ENCODE measurements at regions not wholly inside any gene's neighbourhood (a gene's known extent, or its start where the extent isn't known, plus 50 kb on each side); places are given as distances from the start of the nearest gene placed in this dataset.

DNA sequence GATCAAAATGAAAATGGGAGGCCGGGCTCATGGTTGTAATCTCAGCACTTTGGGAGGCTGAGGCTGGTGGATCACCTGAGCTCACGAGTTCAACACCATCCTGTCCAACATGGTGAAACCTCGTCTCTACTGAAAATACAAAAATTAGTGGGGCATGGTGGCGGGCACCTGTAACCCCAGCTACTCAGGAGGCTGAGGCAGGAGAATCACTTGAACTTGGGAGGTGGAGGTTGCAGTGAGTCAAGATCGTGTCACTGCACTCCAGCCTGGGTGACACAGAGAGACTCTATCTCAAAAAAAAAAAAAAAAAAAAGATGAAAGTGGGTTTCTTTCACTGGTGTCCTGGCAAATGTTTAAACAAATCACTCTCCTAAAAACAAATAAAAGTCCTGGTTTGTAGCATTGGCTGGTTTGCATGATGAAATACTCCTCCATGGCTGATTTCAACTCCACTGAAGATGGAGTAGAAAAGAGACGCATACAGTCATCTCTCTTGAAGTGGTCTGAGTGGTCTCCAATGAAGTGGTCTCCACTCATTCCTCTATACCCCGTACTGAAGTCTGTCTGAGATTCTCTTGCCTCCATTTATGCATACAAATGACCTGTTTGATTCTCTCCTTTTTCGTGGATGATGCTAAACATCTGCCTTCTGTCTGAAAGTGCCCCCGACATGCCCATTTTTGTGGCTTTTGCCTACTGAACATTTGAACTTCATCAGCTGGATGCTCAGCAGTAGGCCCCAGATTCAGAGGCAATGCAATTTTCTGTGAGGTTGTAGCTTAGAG is 153.0 kb upstream of the FAM20A start:
- TF ChIP-seq, protein P1, sequence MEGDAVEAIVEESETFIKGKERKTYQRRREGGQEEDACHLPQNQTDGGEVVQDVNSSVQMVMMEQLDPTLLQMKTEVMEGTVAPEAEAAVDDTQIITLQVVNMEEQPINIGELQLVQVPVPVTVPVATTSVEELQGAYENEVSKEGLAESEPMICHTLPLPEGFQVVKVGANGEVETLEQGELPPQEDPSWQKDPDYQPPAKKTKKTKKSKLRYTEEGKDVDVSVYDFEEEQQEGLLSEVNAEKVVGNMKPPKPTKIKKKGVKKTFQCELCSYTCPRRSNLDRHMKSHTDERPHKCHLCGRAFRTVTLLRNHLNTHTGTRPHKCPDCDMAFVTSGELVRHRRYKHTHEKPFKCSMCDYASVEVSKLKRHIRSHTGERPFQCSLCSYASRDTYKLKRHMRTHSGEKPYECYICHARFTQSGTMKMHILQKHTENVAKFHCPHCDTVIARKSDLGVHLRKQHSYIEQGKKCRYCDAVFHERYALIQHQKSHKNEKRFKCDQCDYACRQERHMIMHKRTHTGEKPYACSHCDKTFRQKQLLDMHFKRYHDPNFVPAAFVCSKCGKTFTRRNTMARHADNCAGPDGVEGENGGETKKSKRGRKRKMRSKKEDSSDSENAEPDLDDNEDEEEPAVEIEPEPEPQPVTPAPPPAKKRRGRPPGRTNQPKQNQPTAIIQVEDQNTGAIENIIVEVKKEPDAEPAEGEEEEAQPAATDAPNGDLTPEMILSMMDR (IDR thresholded peaks at IDR 0.05; ENCODE audit: low read depth, low read length), result no peak
- DNase-seq (ENCODE audit: extremely low read depth, low read depth), result no peak

GRCh38 chr17:68750208-68750562 is 149.0 kb upstream of the FAM20A start:
- DNase-seq (ENCODE audit: extremely low read depth, low read depth), result no peak
- TF ChIP-seq, protein P1 (IDR thresholded peaks at IDR 0.05; ENCODE audit: low read depth, low read length), result no peak

DNA sequence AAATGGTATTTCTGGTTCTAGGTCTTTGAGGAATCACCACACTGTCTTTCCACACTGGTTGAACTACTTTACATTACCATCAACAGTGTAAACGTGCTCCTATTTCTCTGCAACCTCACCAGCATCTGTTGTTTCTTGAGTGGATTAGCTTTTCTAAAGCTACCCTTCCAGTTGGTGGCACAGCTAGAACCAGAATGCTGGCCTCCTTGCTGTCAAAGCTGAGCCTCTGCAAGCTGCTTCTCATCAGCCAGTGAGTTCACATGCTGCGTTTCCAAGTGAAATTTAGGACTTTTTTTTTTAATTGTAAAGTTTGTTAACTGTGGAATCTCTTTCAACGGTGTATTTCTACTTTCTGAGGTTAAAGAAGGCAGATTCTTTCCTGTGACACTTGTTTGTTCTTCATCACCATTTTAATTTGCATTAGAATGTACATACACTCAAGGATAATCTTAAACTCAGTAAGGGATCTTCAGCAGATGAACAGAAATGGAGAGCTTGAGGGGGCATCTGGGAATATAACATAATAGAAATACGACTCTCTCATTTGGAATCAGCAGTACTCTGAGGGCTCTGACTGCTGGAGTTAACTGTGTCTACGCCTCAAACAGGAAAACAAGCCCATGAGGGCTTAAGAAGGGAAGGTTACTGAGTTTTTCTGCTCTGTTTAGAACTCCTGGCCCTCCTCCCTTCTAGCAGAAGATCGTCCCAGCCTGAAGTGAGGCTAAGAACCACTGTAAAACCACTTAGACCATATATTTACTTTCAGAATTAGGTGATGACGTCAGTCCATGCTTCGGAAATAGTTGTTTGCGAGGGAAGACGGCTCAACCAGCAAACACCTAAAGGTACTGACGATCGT is 148.4 kb upstream of the FAM20A start:
- no peak for DNase-seq (ENCODE audit: extremely low read depth, low read depth)
- TF ChIP-seq, protein P1 (IDR thresholded peaks at IDR 0.05; ENCODE audit: low read depth, low read length), result no peak

DNA sequence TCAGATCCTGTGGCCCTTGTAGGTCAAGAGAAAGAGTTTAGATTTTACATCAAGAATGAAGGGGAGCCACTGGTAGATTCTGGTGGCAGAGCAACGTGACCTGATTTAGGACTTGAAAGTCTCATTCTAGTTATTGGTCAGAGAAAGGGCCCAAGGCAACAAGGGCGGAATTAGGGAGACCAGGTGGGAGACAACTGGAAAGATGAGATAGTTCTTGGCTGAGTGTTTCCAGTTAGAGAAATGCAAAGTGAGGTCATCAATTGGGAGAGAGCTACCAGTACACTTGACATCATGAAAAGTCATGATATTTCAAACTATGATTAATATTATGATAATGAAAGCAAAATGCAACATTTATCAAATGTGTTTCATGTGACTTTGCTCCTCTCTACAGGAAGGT is 147.2 kb upstream of the FAM20A start:
- no peak for DNase-seq (ENCODE audit: extremely low read depth, low read depth)

DNA sequence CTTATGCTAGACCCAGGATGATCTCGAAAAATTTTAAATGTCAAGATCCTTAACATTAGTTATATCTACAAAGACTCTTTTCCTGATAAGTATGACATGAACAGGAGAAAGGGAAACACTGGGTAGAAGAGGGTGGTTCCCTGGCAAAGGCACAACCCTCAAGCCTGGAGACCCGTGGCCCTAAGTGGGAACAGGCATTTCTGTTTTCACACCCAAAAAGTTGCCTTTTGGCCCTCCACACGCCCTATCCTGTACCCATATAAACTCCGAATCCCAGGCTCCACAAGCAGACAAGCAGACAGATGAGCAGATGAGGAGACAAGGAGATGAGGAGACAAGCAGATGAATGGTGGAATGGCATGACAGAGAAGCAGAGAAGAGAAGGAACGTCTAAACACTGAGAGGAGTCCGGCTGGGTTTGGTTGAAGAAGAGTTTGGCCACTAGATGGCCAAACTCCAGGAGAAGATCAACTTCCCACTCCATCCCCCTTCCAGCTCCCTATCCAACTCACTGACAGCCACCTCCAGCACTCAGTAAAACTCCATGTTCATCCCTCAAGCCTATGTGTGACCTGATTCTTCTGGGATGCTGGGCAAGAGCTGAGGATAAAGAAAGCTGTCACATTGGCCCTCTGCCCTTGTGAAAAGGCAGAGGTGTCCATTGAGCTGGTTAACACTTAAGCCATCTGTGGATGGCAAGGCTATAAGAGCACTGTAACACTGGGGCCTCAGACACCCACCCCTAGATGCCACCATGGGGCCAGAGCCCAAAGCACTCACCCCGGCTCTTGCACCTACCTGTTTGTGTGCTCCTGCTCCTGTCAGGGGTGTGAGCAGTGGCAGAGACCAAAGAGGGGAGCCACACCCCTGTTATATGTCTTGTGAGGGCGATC is 139.6 kb upstream of the FAM20A start:
- DNase-seq (ENCODE audit: extremely low read depth, low read depth), result no peak
- TF ChIP-seq, protein P1 (IDR thresholded peaks at IDR 0.05; ENCODE audit: low read depth, low read length), result no peak

More for the DNA sequence above, 147.2 kb upstream of the FAM20A start:
- TF ChIP-seq, protein P1 (IDR thresholded peaks at IDR 0.05; ENCODE audit: low read depth, low read length), result no peak

DNA sequence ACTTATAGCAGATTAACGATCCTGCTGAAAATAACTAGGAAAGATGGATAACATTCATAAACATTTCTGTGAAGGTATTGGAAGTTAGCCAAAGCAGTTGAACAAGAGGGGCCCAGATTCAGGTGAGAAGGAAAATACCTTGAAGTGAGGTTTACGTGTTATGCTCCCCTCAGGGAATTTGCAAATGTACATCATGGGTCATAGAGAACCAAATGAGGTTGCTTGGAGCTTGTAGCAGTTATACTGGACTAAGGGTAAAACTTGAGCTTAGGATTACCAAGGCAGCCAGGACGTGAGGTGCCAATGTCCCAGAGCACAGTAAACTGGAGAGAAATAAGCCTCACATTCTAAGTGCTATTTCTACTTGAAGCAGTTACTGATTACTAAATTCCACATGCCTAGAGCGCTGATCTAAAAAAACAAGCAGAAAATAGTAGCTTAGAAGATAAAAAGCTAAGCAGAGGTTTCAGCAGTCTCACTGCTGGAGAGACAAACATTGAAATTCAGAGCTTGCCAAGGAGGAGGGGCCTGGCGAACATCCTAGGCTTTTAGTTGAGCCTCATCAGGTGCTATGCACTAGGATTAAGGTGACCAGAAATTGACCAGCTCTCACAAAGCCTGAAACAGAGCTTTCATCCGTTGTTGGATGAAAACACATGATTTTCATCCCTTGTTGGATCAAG is 136.7 kb upstream of the FAM20A start:
- TF ChIP-seq, protein P1 (IDR thresholded peaks at IDR 0.05; ENCODE audit: low read depth, low read length), result no peak
- DNase-seq (ENCODE audit: extremely low read depth, low read depth), result no peak
